Motor neuron (in vitro differentiated cells): ENCODE measurements at regions not wholly inside any gene's neighbourhood (a gene's known extent, or its start where the extent isn't known, plus 50 kb on each side); places are given as distances from the start of the nearest gene placed in this dataset.
A peak's percentile ranks its signal among the peaks of the same experiment; 100 is the strongest.

Experiments used
- ATAC-seq, 8 experiments: fragments of 200-7000 bp; cut with Tn5 transposase; replicated peaks in 6 of 8; 2 replicates each; pipeline ENCODE4 v1.8.0; 2021; ENCODE audit warnings: mild to moderate bottlenecking in 8 of 8, moderate library complexity in 8 of 8
- H3K27ac ChIP-seq, 2 donors: fragments of 250-450 bp; sonication (Bioruptor Pico); 2 replicates each; pipeline ENCODE4 v1.9.0; 2021; ENCODE audit warnings: antibody characterized with exemption in 2 of 2, mild to moderate bottlenecking in 2 of 2, moderate library complexity in 1 of 2
- H3K4me1 ChIP-seq, 2 donors: fragments of 250-450 bp; sonication (Bioruptor Pico); replicated peaks in 1 of 2; 2 replicates each; pipeline ENCODE4 v1.6.1; 2021; ENCODE audit warnings: antibody characterized with exemption in 2 of 2, mild to moderate bottlenecking in 2 of 2, moderate library complexity in 1 of 2
- H3K4me3 ChIP-seq, 5 donors: fragments of 250-450 bp; sonication (Bioruptor Pico); 2 replicates each; pipeline ENCODE4 v1.9.0; 2021; ENCODE audit warnings: antibody characterized with exemption in 5 of 5, mild to moderate bottlenecking in 5 of 5, moderate library complexity in 4 of 5
- WGBS, 10 experiments: fragments of 450-650 bp; shearing (Covaris generic); methylation state at CpG; one replicate each; pipeline ENCODE4 v1.0.0; 2022; 5-methylcytosine and 5-hydroxymethylcytosine counted together
- in situ Hi-C, 9 experiments: fragments of 400-800 bp; cut with MboI; loops; one replicate each; pipeline ENCODE4 v1.15.0; 2021; ENCODE audit warnings: low sequenced_read_pairs in 9 of 9, low pct_unique_long_range_greater_than_20kb in 2 of 9; ENCODE audit not compliant: unreplicated experiment in 9 of 9

DNA sequence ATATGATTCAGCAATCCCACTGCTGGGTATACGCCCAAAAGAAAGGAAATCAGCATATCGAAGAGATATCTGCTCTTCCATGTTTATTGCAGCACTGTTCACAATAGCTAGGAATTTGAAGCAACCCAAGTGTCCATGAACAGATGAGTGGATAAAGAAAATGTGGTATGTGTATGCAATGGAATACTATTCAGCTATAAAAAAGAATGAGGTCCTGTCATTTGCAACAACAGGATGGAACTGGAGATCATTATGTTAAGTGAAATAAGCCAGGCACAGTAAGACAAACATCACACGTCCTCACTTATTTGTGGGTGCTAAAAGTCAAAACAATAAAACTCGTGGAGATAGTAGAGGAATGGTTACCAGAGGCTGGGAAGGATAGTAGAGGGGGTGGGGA, 153.8 kb upstream of the LEF1 start:
- no peaks in the 10 kb centered on the region for H3K4me1 ChIP-seq
- H3K27ac ChIP-seq: no peak overlapping the region
- no peak overlapping the region for H3K4me3 ChIP-seq
- ATAC-seq: no peak
- 20 to 100% (median 80%) methylated on average over 2 to 4 of the region's 4 CpGs; no CpG with 5 or more reads in 1 of the 10 experiments for WGBS, 10 experiments
- in situ Hi-C loops: no loop called here

GRCh38 chr4:108320061-108320460, 151.3 kb upstream of the LEF1 start:
- Histone ChIP-seq H3K27ac (no peak overlapping the region), H3K4me1 (no peaks in the 10 kb centered on the region), H3K4me3 (no peak overlapping the region)
- in situ Hi-C loops: no loop called here
- ATAC-seq: no peak
- WGBS, 10 experiments: 10 to 100% (median 75%) methylated on average over 1 of the region's 1 CpG; no CpG with 5 or more reads in 3 of the 10 experiments

GRCh38 chr4:108317377-108317776, 148.6 kb upstream of the LEF1 start:
- ATAC-seq: no peak
- Histone ChIP-seq H3K4me3 (no peak overlapping the region), H3K4me1 (no peaks in the 10 kb centered on the region), H3K27ac (no peak overlapping the region)
- 0 to 100% (median 100%) methylated on average over 1 of the region's 1 CpG; no CpG with 5 or more reads in 7 of the 10 experiments for WGBS, 10 experiments
- in situ Hi-C loops: no loop called here

DNA sequence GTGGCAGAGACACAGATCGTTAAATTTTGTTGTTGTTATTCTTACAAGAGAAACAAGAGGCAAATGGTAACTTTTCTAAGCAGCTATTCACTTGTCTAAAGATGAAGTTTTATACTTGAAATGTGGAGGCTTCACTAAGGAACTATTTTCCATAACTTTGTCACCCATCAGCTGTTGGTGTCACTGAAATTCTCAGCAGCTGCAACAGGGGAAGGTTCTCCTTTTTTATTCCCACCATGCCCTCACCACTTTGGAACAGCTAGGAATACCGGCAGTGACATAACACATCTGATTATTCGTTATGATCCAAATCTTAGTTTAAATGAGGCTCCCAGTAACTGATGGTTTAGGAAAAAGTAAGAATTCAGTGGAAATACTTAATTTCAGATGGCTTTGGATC, 147.0 kb upstream of the LEF1 start:
- no peaks in the 10 kb centered on the region for H3K4me1 ChIP-seq
- no peak overlapping the region for H3K27ac ChIP-seq
- in situ Hi-C loops: no loop called here
- no peak overlapping the region for H3K4me3 ChIP-seq
- ATAC-seq: no peak
- WGBS, 10 experiments: 0 to 100% (median 60%) methylated on average over 1 to 3 of the region's 3 CpGs; no CpG with 5 or more reads in 1 of the 10 experiments

DNA sequence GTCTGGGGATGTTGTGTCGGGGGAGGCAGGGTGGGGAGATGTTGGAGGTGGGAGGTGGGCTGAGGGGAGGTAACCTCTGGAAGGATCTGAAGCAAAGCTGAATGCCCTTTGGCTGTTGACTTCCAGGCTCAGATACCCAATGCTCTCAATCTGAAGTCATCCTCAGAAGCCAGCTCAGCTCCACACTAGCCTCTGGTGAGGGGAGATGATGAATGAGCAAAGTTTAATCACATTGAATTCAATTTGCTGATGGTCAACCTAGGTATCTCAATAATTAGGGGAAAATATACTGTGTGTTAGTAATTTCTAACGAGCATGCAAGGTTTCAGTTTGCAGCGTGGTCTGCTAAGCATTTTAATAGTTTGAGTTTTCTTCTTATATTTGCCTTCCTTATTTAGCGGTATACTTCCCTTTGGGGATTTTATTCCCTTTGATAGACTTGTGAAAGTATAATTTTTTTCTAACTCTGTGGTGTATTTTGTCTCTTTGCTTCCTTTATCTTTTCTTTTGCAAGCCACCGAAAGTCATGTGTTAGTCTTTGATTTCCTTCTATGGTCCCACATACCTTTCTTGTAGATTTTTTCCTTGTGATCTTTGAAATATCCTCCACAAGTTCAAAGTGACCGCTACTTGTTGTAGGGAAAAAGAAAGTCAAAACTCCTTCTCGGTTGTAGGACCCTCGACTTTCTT, 146.3 kb upstream of the LEF1 start:
- 29 to 89% (median 65%) methylated on average over 3 to 8 of the region's 8 CpGs for whole genome bisulfite sequencing, 10 experiments
- no peaks in the 10 kb centered on the region for H3K4me1 ChIP-seq
- no peak overlapping the region for H3K27ac ChIP-seq
- no peak for ATAC-seq
- in situ Hi-C loops: no loop called here
- no peak overlapping the region for H3K4me3 ChIP-seq

GRCh38 chr4:108313546-108314339, 145.0 kb upstream of the LEF1 start:
- H3K4me1 ChIP-seq: no peaks in the 10 kb centered on the region
- whole genome bisulfite sequencing, 10 experiments: 80 to 100% (median 92%) methylated on average over 1 to 3 of the region's 5 CpGs; no CpG with 5 or more reads in 5 of the 10 experiments
- in situ Hi-C loops: no loop called here
- ATAC-seq: no peak
- no peak overlapping the region for H3K27ac ChIP-seq
- no peak overlapping the region for H3K4me3 ChIP-seq

GRCh38 chr4:108311313-108311712, 142.6 kb upstream of the LEF1 start:
- no peak overlapping the region for H3K4me3 ChIP-seq
- no peak overlapping the region for H3K27ac ChIP-seq
- ATAC-seq: no peak
- in situ Hi-C loops: no loop called here
- no peaks in the 10 kb centered on the region for H3K4me1 ChIP-seq
- 33 to 75% (median 70%) methylated on average over 1 of the region's 1 CpG; no CpG with 5 or more reads in 5 of the 10 experiments for WGBS, 10 experiments

DNA sequence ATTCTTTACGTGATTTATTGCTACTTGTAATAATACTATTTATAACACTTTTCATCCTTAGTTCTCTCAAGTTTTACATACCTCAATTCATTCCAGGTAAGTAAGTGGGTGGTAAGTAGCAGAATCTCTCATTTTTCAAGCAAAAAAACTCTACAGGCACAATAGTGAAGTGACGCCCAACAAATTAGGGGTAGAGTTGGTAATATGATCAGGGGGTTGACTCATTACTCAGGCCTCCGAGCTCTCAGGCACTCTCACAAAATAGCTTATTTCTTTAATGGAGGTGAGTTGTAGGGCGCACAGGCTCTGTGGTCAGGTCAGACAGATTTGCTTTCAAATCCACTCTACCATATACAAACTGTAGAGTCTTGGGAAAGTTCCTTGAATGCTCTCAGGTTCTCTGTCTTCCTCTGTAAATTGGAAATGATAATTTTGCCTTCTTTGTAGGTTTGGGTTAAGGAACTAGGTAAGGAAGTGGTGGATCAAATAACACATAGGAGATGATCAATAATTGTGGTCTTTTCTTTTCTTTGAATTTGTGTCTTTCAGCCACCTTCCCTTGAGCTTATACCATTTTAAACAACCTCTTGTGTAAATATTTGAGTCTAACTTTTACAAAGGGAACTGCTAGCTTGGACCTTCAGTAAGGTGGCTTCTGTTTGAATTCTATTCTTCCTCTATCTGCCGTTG, 134.9 kb upstream of the LEF1 start:
- H3K4me1 ChIP-seq: no peaks in the 10 kb centered on the region
- peak in 1 of 8 experiments; percentile 71 for ATAC-seq
- H3K27ac ChIP-seq: no peak overlapping the region
- WGBS, 10 experiments: 37 to 87% (median 72%) methylated on average over 1 to 5 of the region's 5 CpGs; no CpG with 5 or more reads in 1 of the 10 experiments
- no peak overlapping the region for H3K4me3 ChIP-seq
- in situ Hi-C loops: no loop called here

GRCh38 chr4:108301545-108302251, 133.0 kb upstream of the LEF1 start:
- no peak overlapping the region for H3K4me3 ChIP-seq
- in situ Hi-C loops: no loop called here
- H3K4me1 ChIP-seq: no peaks in the 10 kb centered on the region
- no peak for ATAC-seq
- H3K27ac ChIP-seq: no peak overlapping the region
- WGBS, 10 experiments: 0 to 83% (median 38%) methylated on average over 1 of the region's 1 CpG; no CpG with 5 or more reads in 5 of the 10 experiments

DNA sequence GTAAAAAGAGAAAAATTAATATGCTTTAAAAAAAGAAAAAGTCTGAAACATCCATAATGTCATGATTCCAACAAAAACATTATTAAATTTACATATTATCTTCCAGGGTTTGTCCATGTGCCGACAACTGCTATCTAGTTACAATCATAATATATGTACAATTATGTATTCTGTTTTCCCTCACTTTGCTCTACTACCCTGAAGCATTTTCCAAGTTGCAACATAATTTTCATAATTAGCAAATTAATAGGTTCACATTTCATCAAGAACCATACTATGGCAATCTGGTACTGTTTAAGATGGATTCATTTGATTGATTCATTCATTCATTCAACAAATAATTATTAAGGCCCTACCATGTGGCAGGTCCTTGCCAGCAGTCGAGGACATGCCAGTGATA, 128.9 kb upstream of the LEF1 start:
- ATAC-seq: peak in 1 of 8 experiments; percentile 64
- Histone ChIP-seq H3K4me1 (no peaks in the 10 kb centered on the region), H3K4me3 (no peak overlapping the region), H3K27ac (no peak overlapping the region)
- in situ Hi-C loops: no loop called here
- 16 to 100% (median 73%) methylated on average over 2 of the region's 2 CpGs; no CpG with 5 or more reads in 1 of the 10 experiments for WGBS, 10 experiments

DNA sequence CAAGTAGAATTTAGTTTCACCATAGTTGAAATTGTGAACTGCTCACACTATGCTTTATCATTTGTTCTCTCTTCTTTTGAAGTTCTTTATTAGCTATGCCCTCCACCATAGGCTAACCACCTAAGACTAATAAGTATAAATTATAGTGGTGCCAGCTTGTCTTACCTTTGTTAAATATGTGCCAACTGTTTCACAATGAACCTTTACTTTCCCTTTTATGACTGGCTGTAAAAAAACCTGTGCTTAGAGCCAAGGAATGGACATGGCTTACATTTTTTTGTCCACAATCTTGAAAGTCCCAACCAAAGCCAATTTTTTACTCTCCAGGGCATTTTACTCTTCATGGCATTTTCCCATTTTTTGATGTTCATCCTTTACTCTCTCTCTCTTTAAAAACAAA, 123.5 kb upstream of the LEF1 start:
- Histone ChIP-seq H3K4me3 (no peak overlapping the region), H3K27ac (no peak overlapping the region), H3K4me1 (no peaks in the 10 kb centered on the region)
- ATAC-seq: no peak
- in situ Hi-C loops: no loop called here

GRCh38 chr4:108291137-108291536, 122.4 kb upstream of the LEF1 start:
- Histone ChIP-seq H3K27ac (no peak overlapping the region), H3K4me3 (no peak overlapping the region), H3K4me1 (no peaks in the 10 kb centered on the region)
- 29 to 100% (median 86%) methylated on average over 1 to 2 of the region's 2 CpGs; no CpG with 5 or more reads in 3 of the 10 experiments for WGBS, 10 experiments
- ATAC-seq: no peak
- in situ Hi-C loops: no loop called here
